GM12891 (cell line): ENCODE measurements at regions not wholly inside any gene's neighbourhood (a gene's known extent, or its start where the extent isn't known, plus 50 kb on each side); places are given as distances from the start of the nearest gene placed in this dataset.

Experiments
- PAX5 ChIP-seq: IDR thresholded peaks from 2 replicates; pipeline ENCODE4 v1.6.1; 2011; ENCODE audit warnings: low read length, moderate library complexity, mild to moderate bottlenecking; ENCODE audit not compliant: insufficient read depth, severe bottlenecking
- POLR2A ChIP-seq: IDR thresholded peaks from 2 replicates; pipeline ENCODE4 v1.6.1; 2011; ENCODE audit warnings: low read depth, low read length, control low read depth
- POLR2AphosphoS5 ChIP-seq: IDR thresholded peaks from 2 replicates; pipeline ENCODE4 v1.6.1; 2011; ENCODE audit warnings: low read depth, low read length, control low read depth
- SPI1 ChIP-seq: IDR thresholded peaks from 2 replicates; pipeline ENCODE4 v1.6.1; 2011; ENCODE audit warnings: low read depth, low read length, control low read depth
- TAF1 ChIP-seq: IDR thresholded peaks from 2 replicates; pipeline ENCODE4 v1.6.1; 2011; ENCODE audit warnings: low read depth, low read length, control low read depth

DNA sequence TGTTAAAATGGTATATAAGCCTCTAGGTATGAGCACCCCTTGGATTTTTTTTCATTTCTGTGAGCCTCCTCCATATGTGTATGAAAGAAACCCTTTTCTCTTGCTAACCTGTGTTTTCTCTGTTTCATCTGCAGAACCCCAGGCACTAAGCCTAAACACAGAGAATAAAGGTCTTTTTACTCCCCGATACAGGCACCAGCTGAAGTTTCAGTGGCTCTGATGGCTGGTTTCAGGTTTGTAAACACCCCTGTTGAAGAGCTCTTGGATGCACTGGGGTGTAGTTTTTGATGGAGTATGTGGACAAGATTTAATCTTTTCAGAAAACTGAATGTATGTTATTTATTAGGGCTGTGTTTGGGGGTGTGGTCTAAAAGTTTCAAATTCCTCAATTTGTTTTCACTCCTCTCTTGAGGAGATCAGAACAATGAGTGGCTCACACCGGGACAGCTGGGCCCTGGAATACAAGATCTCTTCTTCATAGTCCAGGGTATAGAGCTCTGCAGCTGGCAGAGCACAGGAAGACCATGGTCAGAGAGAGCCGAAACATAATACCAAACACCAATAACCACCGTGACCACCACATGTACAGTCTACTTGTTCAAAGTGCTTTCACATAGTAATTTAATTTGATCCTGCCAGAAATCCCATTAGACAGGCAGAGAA, 50.2 kb upstream of the VTCN1 start:
- TF ChIP-seq POLR2A (no peak), PAX5 (no peak), TAF1 (no peak), POLR2AphosphoS5 (no peak), SPI1 (no peak)
